PC-3 (cell line): ENCODE measurements at regions not wholly inside any gene's neighbourhood (a gene's known extent, or its start where the extent isn't known, plus 50 kb on each side); places are given as distances from the start of the nearest gene placed in this dataset.

Source experiments
- ATAC-seq: fragments of 200-7000 bp; cut with Tn5 transposase; 2 replicates; pipeline ENCODE4 v1.9.1; 2020; ENCODE audit warnings: mild to moderate bottlenecking, moderate library complexity
- BruUV-seq: library from RNA; stranded (reverse); fragments of 400-500 nt; replicated peaks from 2 replicates; lab custom pipeline; 2021; lab: Mats Ljungman, UMichigan
- CTCF ChIA-PET: fragments of 300-600 bp; sonication (Branson Sonifier 250); formaldehyde crosslinking; loops from one replicate; lab custom pipeline; 2022; ENCODE audit warnings: antibody characterized with exemption; lab: Charles Lee
- POLR2A ChIA-PET: fragments of 300-600 bp; sonication (Branson Sonifier 250); formaldehyde crosslinking; loops from one replicate; lab custom pipeline; 2022; ENCODE audit warnings: antibody characterized with exemption; ENCODE audit not compliant: unreplicated experiment; lab: Charles Lee
- DNase-seq: peaks from one replicate; pipeline ENCODE4 v3.0.0-alpha.2; 2015
- H2AFZ ChIP-seq: fragments of 300-600 bp; sonication (generic); 2 replicates; pipeline ENCODE4 v1.6.0; 2016; ENCODE audit warnings: antibody characterized with exemption, low read length
- H3F3A ChIP-seq: fragments of 300-600 bp; sonication (generic); one replicate; pipeline ENCODE4 v1.6.0; 2017; ENCODE audit warnings: antibody characterized with exemption, low read length, control low read depth, mild to moderate bottlenecking; ENCODE audit not compliant: unreplicated experiment
- H3K27ac ChIP-seq: fragments of 300-600 bp; sonication (generic); 2 replicates; pipeline ENCODE4 v1.5.1; 2016; ENCODE audit warnings: mild to moderate bottlenecking, low read length
- H3K27me3 ChIP-seq: fragments of 300-600 bp; sonication (generic); 2 replicates; pipeline ENCODE4 v1.6.1; 2016; ENCODE audit warnings: low read length, mixed read lengths
- H3K36me3 ChIP-seq: fragments of 300-600 bp; sonication (generic); 2 replicates; pipeline ENCODE4 v1.6.1; 2016; ENCODE audit warnings: low read depth, mixed run types, low read length, mixed read lengths
- H3K4me1 ChIP-seq: fragments of 300-600 bp; sonication (generic); 2 replicates; pipeline ENCODE4 v1.5.1; 2016; ENCODE audit warnings: low read length; ENCODE audit not compliant: insufficient read depth
- H3K4me2 ChIP-seq: fragments of 300-600 bp; sonication (generic); 2 replicates; pipeline ENCODE4 v1.6.0; 2016; ENCODE audit warnings: low read length
- H3K4me3 ChIP-seq: fragments of 300-600 bp; sonication (generic); 2 replicates; pipeline ENCODE4 v1.5.1; 2016; ENCODE audit warnings: mild to moderate bottlenecking, low read length, mixed read lengths
- H3K79me2 ChIP-seq: fragments of 300-600 bp; sonication (generic); 2 replicates; pipeline ENCODE4 v1.6.1; 2017; ENCODE audit warnings: low read length, mixed read lengths
- H3K9ac ChIP-seq: fragments of 300-600 bp; sonication (generic); 2 replicates; pipeline ENCODE4 v1.6.0; 2016; ENCODE audit warnings: mild to moderate bottlenecking, low read length
- H3K9me2 ChIP-seq: fragments of 300-600 bp; sonication (generic); replicated peaks from 2 replicates; pipeline ENCODE4 v1.6.1; 2016; ENCODE audit warnings: mixed run types, low read length, mixed read lengths
- H3K9me3 ChIP-seq: fragments of 300-600 bp; sonication (generic); 2 replicates; pipeline ENCODE4 v1.6.1; 2016; ENCODE audit warnings: low read length, mixed read lengths
- H4K20me1 ChIP-seq: fragments of 300-600 bp; sonication (generic); 2 replicates; pipeline ENCODE4 v1.6.1; 2016; ENCODE audit warnings: low read length, mixed read lengths
- CTCF ChIP-seq: fragments of 300-600 bp; sonication (generic); conservative IDR thresholded peaks from 2 replicates; pipeline ENCODE4 v1.5.1; 2017; ENCODE audit warnings: antibody characterized with exemption, low read depth, mild to moderate bottlenecking, low read length
- EZH2 ChIP-seq: fragments of 300-600 bp; sonication (generic); IDR thresholded peaks from one replicate; pipeline ENCODE4 v1.6.1; 2017; ENCODE audit warnings: antibody characterized with exemption, mild to moderate bottlenecking, low read length; ENCODE audit not compliant: unreplicated experiment
- EZH2phosphoT487 ChIP-seq: fragments of 300-600 bp; sonication (generic); IDR thresholded peaks from 2 replicates; pipeline ENCODE4 v1.6.1; 2018; ENCODE audit warnings: mild to moderate bottlenecking, antibody characterized with exemption, low read length, borderline replicate concordance
- intact Hi-C: fragments of 100-400 bp; cut with micrococcal nuclease; formaldehyde crosslinking; loops from 2 replicates; pipeline ENCODE4 v1.9.0; 2023

- no peak overlapping the region for H3K4me3 ChIP-seq
- no TSS peak for BruUV-seq
- TF ChIP-seq EZH2 (no peak), EZH2phosphoT487 (no peak), CTCF (no peak)
- no peaks in the 10 kb centered on the region for H3K79me2 ChIP-seq
- ChIA-PET CTCF (no interaction called here), POLR2A (no interaction called here)
- H3K27me3 ChIP-seq: no peaks in the 10 kb centered on the region
- H3K4me2 ChIP-seq: no peak overlapping the region
- ATAC-seq (no peak), DNase-seq (peak; percentile 10)
- no peaks in the 10 kb centered on the region for H3K36me3 ChIP-seq
- H3K27ac ChIP-seq: no peak overlapping the region
- no peaks in the 10 kb centered on the region for H3K4me1 ChIP-seq
- intact Hi-C loops: no loop called here
- H3K9me3 ChIP-seq: no peaks in the 10 kb centered on the region
- no peak overlapping the region for H3K9ac ChIP-seq
- H3K9me2 ChIP-seq: no peaks in the 10 kb centered on the region
- no peaks in the 10 kb centered on the region for H4K20me1 ChIP-seq
- H2AFZ ChIP-seq: no peak overlapping the region
- no peaks in the 10 kb centered on the region for H3F3A ChIP-seq
Observed at GRCh38 chr2:52658598-52658997, 1109.0 kb upstream of the CHAC2 start.

- no peak overlapping the region for H3K4me3 ChIP-seq
- no peak overlapping the region for H3K27ac ChIP-seq
- H3K36me3 ChIP-seq: no peaks in the 10 kb centered on the region
- BruUV-seq: no TSS peak
- H3K9me2 ChIP-seq: no peaks in the 10 kb centered on the region
- no peaks in the 10 kb centered on the region for H4K20me1 ChIP-seq
- CTCF ChIA-PET: no interaction called here
- DNase-seq (no peak), ATAC-seq (no peak)
- H3K27me3 ChIP-seq: no peaks in the 10 kb centered on the region
- intact Hi-C loops: no loop called here
- TF ChIP-seq EZH2 (no peak), EZH2phosphoT487 (no peak), CTCF (no peak)
- no peaks in the 10 kb centered on the region for H3K4me1 ChIP-seq
- H3F3A ChIP-seq: no peaks in the 10 kb centered on the region
- H2AFZ ChIP-seq: no peak overlapping the region
- no peak overlapping the region for H3K4me2 ChIP-seq
- H3K9ac ChIP-seq: no peak overlapping the region
- H3K79me2 ChIP-seq: no peaks in the 10 kb centered on the region
- POLR2A ChIA-PET: no interaction called here
- H3K9me3 ChIP-seq: no peaks in the 10 kb centered on the region
Observed at GRCh38 chr2:52639692-52640091, 1127.9 kb upstream of the CHAC2 start.

GRCh38 chr2:52632543-52632942 is 1135.1 kb upstream of the CHAC2 start:
- no peak overlapping the region for H3K4me2 ChIP-seq
- TF ChIP-seq EZH2: no peak
- TF ChIP-seq EZH2phosphoT487: no peak
- TF ChIP-seq CTCF: no peak
- H3K27ac ChIP-seq: no peak overlapping the region
- POLR2A ChIA-PET: no interaction called here
- no peaks in the 10 kb centered on the region for H3K27me3 ChIP-seq
- H2AFZ ChIP-seq: no peak overlapping the region
- CTCF ChIA-PET: no interaction called here
- no peak for ATAC-seq
- no TSS peak for BruUV-seq
- no peak overlapping the region for H3K4me3 ChIP-seq
- H4K20me1 ChIP-seq: no peaks in the 10 kb centered on the region
- H3K9me3 ChIP-seq: no peaks in the 10 kb centered on the region
- no peak for DNase-seq
- H3K9ac ChIP-seq: no peak overlapping the region
- no peaks in the 10 kb centered on the region for H3K9me2 ChIP-seq
- H3F3A ChIP-seq: no peaks in the 10 kb centered on the region
- no peaks in the 10 kb centered on the region for H3K79me2 ChIP-seq
- no peaks in the 10 kb centered on the region for H3K36me3 ChIP-seq
- H3K4me1 ChIP-seq: no peaks in the 10 kb centered on the region
- intact Hi-C loops: no loop called here
